ENCODE measurements at regions not wholly inside any gene's neighbourhood (a gene's known extent, or its start where the extent isn't known, plus 50 kb on each side); places are given as distances from the start of the nearest gene placed in this dataset.

- TF ChIP-seq REST (IDR thresholded peaks at IDR 0.05; ENCODE audit: insufficient read depth in 1 of 2, low read depth in 2 of 2, low read length in 2 of 2) (no peak), POLR2AphosphoS5 (IDR thresholded peaks at IDR 0.05; ENCODE audit: low read depth, low read length) (no peak)
Observed at GRCh38 chr9:106174346-106174745, 480.0 kb downstream of the TMEM38B start.

Data from PFSK-1 (cell line).